ENCODE measurements at regions not wholly inside any gene's neighbourhood (a gene's known extent, or its start where the extent isn't known, plus 50 kb on each side); places are given as distances from the start of the nearest gene placed in this dataset.
"Not testable (repeated sequence)": the region's sequence is repeated elsewhere in the genome, so short reads cannot be mapped to it uniquely, and the experiment has no call there.

- no peaks in the 10 kb centered on the region for H3K9me3 Mint-ChIP-seq (ENCODE audit: unreplicated experiment)
- no peaks in the 10 kb centered on the region for H3K4me1 ChIP-seq (ENCODE audit: insufficient read depth, low read length)
- peaks cover 2% of the 10 kb centered on the region for H3K36me3 Mint-ChIP-seq (ENCODE audit: low read depth, unreplicated experiment)
- no peaks in the 10 kb centered on the region for H3K79me2 ChIP-seq (ENCODE audit: insufficient read depth, low read length)
- H3K27ac Mint-ChIP-seq (ENCODE audit: unreplicated experiment), result no peak overlapping the region
- H3K4me3 ChIP-seq (ENCODE audit: insufficient read depth, low read depth, low read length), result no peak overlapping the region
- peaks cover 5% of the 10 kb centered on the region for H3K4me1 Mint-ChIP-seq (ENCODE audit: low read depth, unreplicated experiment)
- H4K20me1 ChIP-seq (ENCODE audit: insufficient read depth, low read length), result no peaks in the 10 kb centered on the region
- H2AFZ ChIP-seq (ENCODE audit: low read depth, low read length), result no peak overlapping the region
- no peaks in the 10 kb centered on the region for H3K27me3 Mint-ChIP-seq (ENCODE audit: low read depth, unreplicated experiment)
- no peaks in the 10 kb centered on the region for H3K9me3 ChIP-seq (ENCODE audit: insufficient read depth, low read depth, low read length)
- H3K4me3 Mint-ChIP-seq (ENCODE audit: unreplicated experiment), result no peak overlapping the region
- H3K27me3 ChIP-seq (ENCODE audit: insufficient read depth, low read length), result peaks cover 3% of the 10 kb centered on the region
- H3K36me3 ChIP-seq (ENCODE audit: insufficient read depth, low read length), result no peaks in the 10 kb centered on the region
- DNase-seq (ENCODE audit: low read depth), result no peak
- FAIRE-seq, result no peak
- no peak overlapping the region for H3K9ac ChIP-seq (ENCODE audit: low read length)
- no peak overlapping the region for H3K27ac ChIP-seq (ENCODE audit: low read depth, low read length)
- TF ChIP-seq CTCF (IDR thresholded peaks at IDR 0.05; ENCODE audit: insufficient read depth, low read depth, low read length), result no peak
- TF ChIP-seq EZH2 (IDR thresholded peaks at IDR 0.05; ENCODE audit: insufficient read depth, low read length), result no peak
- no peak overlapping the region for H3K4me2 ChIP-seq (ENCODE audit: low read length)
These were observed 124.0 kb upstream of the GOLGA6L4 start for GRCh38 chr15:84111575-84111974.

- Histone ChIP-seq H4K20me1 (ENCODE audit: insufficient read depth, low read length) (no peaks in the 10 kb centered on the region), H3K79me2 (ENCODE audit: insufficient read depth, low read length) (no peaks in the 10 kb centered on the region), H3K36me3 (ENCODE audit: insufficient read depth, low read length) (no peaks in the 10 kb centered on the region), H3K9ac (ENCODE audit: low read length) (no peak overlapping the region), H3K4me1 (ENCODE audit: insufficient read depth, low read length) (no peaks in the 10 kb centered on the region), H3K4me3 (ENCODE audit: insufficient read depth, low read depth, low read length) (no peak overlapping the region), H3K9me3 (ENCODE audit: insufficient read depth, low read depth, low read length) (no peaks in the 10 kb centered on the region), H3K27ac (ENCODE audit: low read depth, low read length) (no peak overlapping the region), H3K27me3 (ENCODE audit: insufficient read depth, low read length) (peaks cover 3% of the 10 kb centered on the region), H2AFZ (ENCODE audit: low read depth, low read length) (no peak overlapping the region), H3K4me2 (ENCODE audit: low read length) (no peak overlapping the region)
- no peaks in the 10 kb centered on the region for H3K9me3 Mint-ChIP-seq (ENCODE audit: unreplicated experiment)
- H3K27ac Mint-ChIP-seq (ENCODE audit: unreplicated experiment), result no peak overlapping the region
- peaks cover 5% of the 10 kb centered on the region for H3K4me1 Mint-ChIP-seq (ENCODE audit: low read depth, unreplicated experiment)
- no peak for FAIRE-seq
- H3K27me3 Mint-ChIP-seq (ENCODE audit: low read depth, unreplicated experiment), result no peaks in the 10 kb centered on the region
- DNase-seq (ENCODE audit: low read depth), result peak; percentile 31
- peaks cover 2% of the 10 kb centered on the region for H3K36me3 Mint-ChIP-seq (ENCODE audit: low read depth, unreplicated experiment)
- H3K4me3 Mint-ChIP-seq (ENCODE audit: unreplicated experiment), result no peak overlapping the region
- TF ChIP-seq CTCF (IDR thresholded peaks at IDR 0.05; ENCODE audit: insufficient read depth, low read depth, low read length) (no peak), EZH2 (IDR thresholded peaks at IDR 0.05; ENCODE audit: insufficient read depth, low read length) (no peak)
These were observed 123.5 kb upstream of the GOLGA6L4 start for GRCh38 chr15:84112025-84112424.

- Histone ChIP-seq H3K27ac (ENCODE audit: low read depth, low read length) (no peak overlapping the region), H3K9me3 (ENCODE audit: insufficient read depth, low read depth, low read length) (no peaks in the 10 kb centered on the region), H3K4me1 (ENCODE audit: insufficient read depth, low read length) (no peaks in the 10 kb centered on the region), H3K4me2 (ENCODE audit: low read length) (no peak overlapping the region), H2AFZ (ENCODE audit: low read depth, low read length) (no peak overlapping the region), H3K36me3 (ENCODE audit: insufficient read depth, low read length) (no peaks in the 10 kb centered on the region), H3K4me3 (ENCODE audit: insufficient read depth, low read depth, low read length) (no peak overlapping the region), H4K20me1 (ENCODE audit: insufficient read depth, low read length) (no peaks in the 10 kb centered on the region), H3K27me3 (ENCODE audit: insufficient read depth, low read length) (peaks cover 3% of the 10 kb centered on the region), H3K9ac (ENCODE audit: low read length) (no peak overlapping the region), H3K79me2 (ENCODE audit: insufficient read depth, low read length) (no peaks in the 10 kb centered on the region)
- H3K4me1 Mint-ChIP-seq (ENCODE audit: low read depth, unreplicated experiment), result peaks cover 5% of the 10 kb centered on the region
- DNase-seq (ENCODE audit: low read depth), result peak; percentile 19
- H3K27me3 Mint-ChIP-seq (ENCODE audit: low read depth, unreplicated experiment), result peaks cover 2% of the 10 kb centered on the region
- H3K27ac Mint-ChIP-seq (ENCODE audit: unreplicated experiment), result no peak overlapping the region
- no peaks in the 10 kb centered on the region for H3K9me3 Mint-ChIP-seq (ENCODE audit: unreplicated experiment)
- H3K36me3 Mint-ChIP-seq (ENCODE audit: low read depth, unreplicated experiment), result peaks cover 2% of the 10 kb centered on the region
- no peak for TF ChIP-seq EZH2 (IDR thresholded peaks at IDR 0.05; ENCODE audit: insufficient read depth, low read length)
- no peak for TF ChIP-seq CTCF (IDR thresholded peaks at IDR 0.05; ENCODE audit: insufficient read depth, low read depth, low read length)
- H3K4me3 Mint-ChIP-seq (ENCODE audit: unreplicated experiment), result no peak overlapping the region
- FAIRE-seq, result no peak
These were observed 121.7 kb upstream of the GOLGA6L4 start for GRCh38 chr15:84113919-84114318.

- not testable (repeated sequence) for H3K36me3 Mint-ChIP-seq (ENCODE audit: low read depth, unreplicated experiment); H3K4me3 ChIP-seq (ENCODE audit: insufficient read depth, low read depth, low read length); H3K4me1 Mint-ChIP-seq (ENCODE audit: low read depth, unreplicated experiment); H2AFZ ChIP-seq (ENCODE audit: low read depth, low read length); H3K4me1 ChIP-seq (ENCODE audit: insufficient read depth, low read length); DNase-seq (ENCODE audit: low read depth); H3K27me3 ChIP-seq (ENCODE audit: insufficient read depth, low read length); H3K27ac ChIP-seq (ENCODE audit: low read depth, low read length); H3K9me3 Mint-ChIP-seq (ENCODE audit: unreplicated experiment); H3K79me2 ChIP-seq (ENCODE audit: insufficient read depth, low read length); H3K9me3 ChIP-seq (ENCODE audit: insufficient read depth, low read depth, low read length); H3K27ac Mint-ChIP-seq (ENCODE audit: unreplicated experiment); H3K36me3 ChIP-seq (ENCODE audit: insufficient read depth, low read length); H3K4me3 Mint-ChIP-seq (ENCODE audit: unreplicated experiment); FAIRE-seq; H4K20me1 ChIP-seq (ENCODE audit: insufficient read depth, low read length); H3K4me2 ChIP-seq (ENCODE audit: low read length); H3K27me3 Mint-ChIP-seq (ENCODE audit: low read depth, unreplicated experiment); H3K9ac ChIP-seq (ENCODE audit: low read length)
These were observed 120.9 kb upstream of the GOLGA6L4 start for GRCh38 chr15:84114680-84115079.

Measured in astrocyte (in vitro differentiated cells and primary cell).